Right lobe of liver (tissue), 4 donors: ENCODE measurements at regions not wholly inside any gene's neighbourhood (a gene's known extent, or its start where the extent isn't known, plus 50 kb on each side); places are given as distances from the start of the nearest gene placed in this dataset.

Source experiments
- CTCF ChIP-seq, 4 donors: fragments of 200-600 bp in 3 of 4; fragments of 450-650 bp in 1 of 4; IDR thresholded peaks; one replicate each; pipeline versions ENCODE4 v1.5.1 to v1.8.0; 2016 to 2022; ENCODE audit warnings: antibody characterized with exemption in 4 of 4, mild to moderate bottlenecking in 2 of 4
- POLR2A ChIP-seq: fragments of 450-650 bp; IDR thresholded peaks from one replicate; pipeline ENCODE4 v1.6.1; 2017; ENCODE audit warnings: antibody characterized with exemption, mild to moderate bottlenecking
- donor health status: DM: no; HTN: no; CAD: no.
- donor health status: DM: no; HTN: no; CAD: no.
- donor health status: DM: no; HTN: yes; CAD: no.

GRCh38 chrX:96004386-96004785, 680.3 kb upstream of the DIAPH2 start:
- TF ChIP-seq CTCF (IDR thresholded peaks at IDR 0.05) (no peak), POLR2A (no peak)
